MCF 10A (cell line): ENCODE measurements at regions not wholly inside any gene's neighbourhood (a gene's known extent, or its start where the extent isn't known, plus 50 kb on each side); places are given as distances from the start of the nearest gene placed in this dataset.

ENCODE experiments used
- BruUV-seq: library from RNA; stranded (reverse); fragments of 400-500 nt; replicated peaks from 2 replicates; lab custom pipeline; 2021; lab: Mats Ljungman, UMichigan
- CTCF ChIA-PET: fragments of 300-600 bp; sonication (Branson Sonifier 250); formaldehyde crosslinking; extraction: SDS; loops from one replicate; lab custom pipeline; 2021; ENCODE audit warnings: antibody characterized with exemption, inconsistent platforms; lab: Yijun Ruan, JAX
- POLR2A ChIA-PET: fragments of 300-600, 350-650 bp; sonication (Branson Sonifier 250); formaldehyde crosslinking; extraction: SDS; loops from one replicate; lab custom pipeline; 2020; ENCODE audit warnings: antibody characterized with exemption, inconsistent platforms; lab: Yijun Ruan, JAX
- DNase-seq: peaks from one replicate; pipeline ENCODE4 v3.0.0-alpha.2; 2018; ENCODE audit not compliant: unreplicated experiment
- H3K27ac Mint-ChIP-seq: one replicate; pipeline ENCODE4 v1.8.0; 2022; ENCODE audit warnings: mild to moderate bottlenecking, low read depth, mixed read lengths; ENCODE audit not compliant: unreplicated experiment
- H3K27me3 Mint-ChIP-seq: one replicate; pipeline ENCODE4 v1.8.0; 2022; ENCODE audit warnings: mixed read lengths; ENCODE audit not compliant: insufficient read depth, unreplicated experiment
- H3K36me3 Mint-ChIP-seq: one replicate; pipeline ENCODE4 v1.8.0; 2022; ENCODE audit warnings: mild to moderate bottlenecking, moderate library complexity, mixed read lengths; ENCODE audit not compliant: insufficient read depth, unreplicated experiment
- H3K4me1 Mint-ChIP-seq: one replicate; pipeline ENCODE4 v1.8.0; 2022; ENCODE audit warnings: mixed read lengths; ENCODE audit not compliant: insufficient read depth, unreplicated experiment
- H3K4me3 Mint-ChIP-seq: one replicate; pipeline ENCODE4 v1.8.0; 2022; ENCODE audit warnings: mild to moderate bottlenecking, moderate library complexity, mixed read lengths; ENCODE audit not compliant: unreplicated experiment
- H3K9me3 Mint-ChIP-seq: one replicate; pipeline ENCODE4 v1.8.0; 2022; ENCODE audit warnings: mixed read lengths; ENCODE audit not compliant: unreplicated experiment
- CTCF ChIP-seq: fragments of 200-600 bp; IDR thresholded peaks from one replicate; pipeline ENCODE4 v1.8.0; 2022; ENCODE audit warnings: antibody characterized with exemption, mild to moderate bottlenecking; ENCODE audit not compliant: unreplicated experiment
- intact Hi-C: fragments of 100-400 bp; cut with micrococcal nuclease; formaldehyde crosslinking; loops from 2 replicates; pipeline ENCODE4 v1.14.1; 2022

- TF ChIP-seq CTCF, result no peak
- ChIA-PET POLR2A (interaction anchor here (1.3 kb wide), 1 partner anchor 22 kb away, joined by 3 read pairs; no protein-coding TSS in a partner anchor), CTCF (interaction anchor here (1.4 kb wide), 1 partner anchor 15 kb away, joined by 3 read pairs; no protein-coding TSS in a partner anchor)
- no TSS peak for BruUV-seq
- intact Hi-C loops, result no loop called here
- no peak overlapping the region for H3K4me3 Mint-ChIP-seq
- H3K9me3 Mint-ChIP-seq, result no peaks in the 10 kb centered on the region
- no peak for DNase-seq
- no peaks in the 10 kb centered on the region for H3K27me3 Mint-ChIP-seq
- no peaks in the 10 kb centered on the region for H3K36me3 Mint-ChIP-seq
- no peak overlapping the region for H3K27ac Mint-ChIP-seq
- H3K4me1 Mint-ChIP-seq, result no peaks in the 10 kb centered on the region
Observed at GRCh38 chr2:150020937-150021673, 433.5 kb upstream of the MMADHC start.

GRCh38 chr2:150020221-150020620 lies 432.6 kb upstream of the MMADHC start:
- H3K27ac Mint-ChIP-seq, result no peak overlapping the region
- intact Hi-C loops, result no loop called here
- H3K27me3 Mint-ChIP-seq, result no peaks in the 10 kb centered on the region
- H3K9me3 Mint-ChIP-seq, result no peaks in the 10 kb centered on the region
- H3K4me3 Mint-ChIP-seq, result no peak overlapping the region
- H3K4me1 Mint-ChIP-seq, result no peaks in the 10 kb centered on the region
- CTCF ChIA-PET, result no interaction called here
- no peak for DNase-seq
- no peak for TF ChIP-seq CTCF
- POLR2A ChIA-PET, result no interaction called here
- no TSS peak for BruUV-seq
- H3K36me3 Mint-ChIP-seq, result no peaks in the 10 kb centered on the region

- no peak for DNase-seq
- intact Hi-C loops, result no loop called here
- no peak overlapping the region for H3K27ac Mint-ChIP-seq
- H3K4me3 Mint-ChIP-seq, result no peak overlapping the region
- H3K9me3 Mint-ChIP-seq, result no peaks in the 10 kb centered on the region
- H3K27me3 Mint-ChIP-seq, result no peaks in the 10 kb centered on the region
- no peaks in the 10 kb centered on the region for H3K36me3 Mint-ChIP-seq
- no peaks in the 10 kb centered on the region for H3K4me1 Mint-ChIP-seq
- ChIA-PET CTCF (no interaction called here), POLR2A (no interaction called here)
- BruUV-seq, result no TSS peak
- TF ChIP-seq CTCF, result no peak
Observed at GRCh38 chr2:150019063-150019462, 431.5 kb upstream of the MMADHC start.

GRCh38 chr2:150012986-150013385 lies 425.4 kb upstream of the MMADHC start:
- no TSS peak for BruUV-seq
- no peak for TF ChIP-seq CTCF
- POLR2A ChIA-PET, result no interaction called here
- H3K9me3 Mint-ChIP-seq, result no peaks in the 10 kb centered on the region
- no peak overlapping the region for H3K27ac Mint-ChIP-seq
- CTCF ChIA-PET, result no interaction called here
- H3K27me3 Mint-ChIP-seq, result no peaks in the 10 kb centered on the region
- H3K4me1 Mint-ChIP-seq, result no peaks in the 10 kb centered on the region
- intact Hi-C loops, result no loop called here
- DNase-seq, result no peak
- H3K4me3 Mint-ChIP-seq, result no peak overlapping the region
- H3K36me3 Mint-ChIP-seq, result no peaks in the 10 kb centered on the region
